ENCODE measurements at regions not wholly inside any gene's neighbourhood (a gene's known extent, or its start where the extent isn't known, plus 50 kb on each side); places are given as distances from the start of the nearest gene placed in this dataset.

DNA sequence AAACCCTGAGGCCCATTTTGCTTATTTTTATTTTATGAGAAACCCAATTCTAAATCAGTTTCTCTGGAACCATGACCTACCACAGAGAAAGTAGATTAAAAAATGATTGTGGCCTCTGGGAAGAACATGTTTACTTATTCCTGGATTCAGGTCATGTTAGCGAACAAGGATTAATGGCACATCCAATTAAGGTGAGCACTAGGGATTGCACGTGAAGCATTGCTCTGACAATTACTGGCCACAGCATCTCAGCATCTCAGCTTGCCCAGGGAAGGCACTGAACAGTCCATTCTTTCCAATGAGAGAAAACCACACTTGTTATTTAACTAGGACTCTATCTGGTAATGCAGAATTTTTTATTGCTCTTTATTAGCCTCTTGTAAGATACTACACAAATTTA, 119.8 kb downstream of the ZNF330 start:
- TF ChIP-seq, protein P1, sequence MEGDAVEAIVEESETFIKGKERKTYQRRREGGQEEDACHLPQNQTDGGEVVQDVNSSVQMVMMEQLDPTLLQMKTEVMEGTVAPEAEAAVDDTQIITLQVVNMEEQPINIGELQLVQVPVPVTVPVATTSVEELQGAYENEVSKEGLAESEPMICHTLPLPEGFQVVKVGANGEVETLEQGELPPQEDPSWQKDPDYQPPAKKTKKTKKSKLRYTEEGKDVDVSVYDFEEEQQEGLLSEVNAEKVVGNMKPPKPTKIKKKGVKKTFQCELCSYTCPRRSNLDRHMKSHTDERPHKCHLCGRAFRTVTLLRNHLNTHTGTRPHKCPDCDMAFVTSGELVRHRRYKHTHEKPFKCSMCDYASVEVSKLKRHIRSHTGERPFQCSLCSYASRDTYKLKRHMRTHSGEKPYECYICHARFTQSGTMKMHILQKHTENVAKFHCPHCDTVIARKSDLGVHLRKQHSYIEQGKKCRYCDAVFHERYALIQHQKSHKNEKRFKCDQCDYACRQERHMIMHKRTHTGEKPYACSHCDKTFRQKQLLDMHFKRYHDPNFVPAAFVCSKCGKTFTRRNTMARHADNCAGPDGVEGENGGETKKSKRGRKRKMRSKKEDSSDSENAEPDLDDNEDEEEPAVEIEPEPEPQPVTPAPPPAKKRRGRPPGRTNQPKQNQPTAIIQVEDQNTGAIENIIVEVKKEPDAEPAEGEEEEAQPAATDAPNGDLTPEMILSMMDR (IDR thresholded peaks at IDR 0.05; ENCODE audit: extremely low read depth, insufficient read depth, missing control alignments): no peak
- in situ Hi-C loops (cut with MboI; ENCODE audit: low pct_unique_long_range_greater_than_20kb, low sequenced_read_pairs, unreplicated experiment): no loop called here
- no peak for DNase-seq (ENCODE audit: low spot score)

DNA sequence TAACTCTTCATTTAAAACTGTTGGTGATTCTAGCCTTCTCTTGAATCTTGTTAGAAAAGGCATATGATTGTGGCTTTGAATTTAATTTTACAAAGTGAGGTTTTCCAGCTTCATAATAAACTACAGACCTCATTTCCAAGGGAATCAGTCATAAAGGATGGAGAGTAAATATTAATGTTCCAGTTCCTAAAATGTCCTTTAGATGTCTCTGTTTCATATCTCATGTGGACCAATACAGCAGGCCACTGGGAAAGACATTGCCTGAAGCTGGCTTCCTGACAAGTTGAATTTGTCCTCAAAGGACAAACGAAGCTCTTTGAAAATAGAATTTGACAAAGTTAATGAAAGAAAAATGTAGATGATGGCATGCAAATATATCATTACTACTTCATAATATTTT, 125.4 kb downstream of the ZNF330 start:
- DNase-seq (ENCODE audit: low spot score): peak; percentile 20
- in situ Hi-C loops (cut with MboI; ENCODE audit: low pct_unique_long_range_greater_than_20kb, low sequenced_read_pairs, unreplicated experiment): no loop called here
- TF ChIP-seq, protein P1 (IDR thresholded peaks at IDR 0.05; ENCODE audit: extremely low read depth, insufficient read depth, missing control alignments): peak; percentile 54

DNA sequence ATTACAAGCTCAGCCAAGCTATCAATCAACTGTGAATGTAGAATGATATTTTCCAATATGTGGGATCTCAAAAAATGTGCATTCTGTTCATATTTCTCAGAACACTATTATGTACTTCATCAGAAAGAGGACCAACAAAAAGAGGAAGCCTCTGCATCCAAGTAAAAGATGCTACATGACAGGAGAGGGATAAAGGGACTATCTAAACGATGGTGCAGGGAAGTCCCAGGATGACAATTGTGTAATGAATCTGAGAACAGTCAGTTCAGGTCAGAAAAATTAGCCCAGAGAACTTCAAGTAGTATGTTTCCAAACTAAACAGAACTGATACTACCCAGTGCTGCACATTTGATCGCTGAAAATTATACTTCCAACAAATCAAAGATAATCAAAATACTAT, 127.0 kb downstream of the ZNF330 start:
- no peak for DNase-seq (ENCODE audit: low spot score)
- in situ Hi-C loops (cut with MboI; ENCODE audit: low pct_unique_long_range_greater_than_20kb, low sequenced_read_pairs, unreplicated experiment): no loop called here
- TF ChIP-seq, protein P1 (IDR thresholded peaks at IDR 0.05; ENCODE audit: extremely low read depth, insufficient read depth, missing control alignments): no peak

DNA sequence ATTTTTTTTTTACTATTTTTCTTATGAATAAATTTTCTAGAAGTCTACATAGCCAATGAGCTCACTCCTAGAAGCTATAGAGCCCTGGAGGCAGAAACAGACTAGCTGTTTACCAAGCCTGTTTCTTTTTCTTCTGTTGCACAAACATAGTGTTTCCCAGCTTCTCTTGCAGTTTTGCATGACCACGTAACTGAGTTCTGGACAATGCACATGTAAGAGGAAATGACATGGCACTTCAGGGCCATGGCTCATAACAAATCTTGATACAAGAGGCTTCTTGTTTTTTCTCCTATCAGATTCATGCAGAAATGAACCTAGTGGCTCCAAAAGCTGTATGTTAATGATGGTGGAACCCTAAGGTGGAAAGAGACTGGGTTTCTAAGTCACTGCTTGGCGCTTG, 127.4 kb downstream of the ZNF330 start:
- TF ChIP-seq, protein P1 (IDR thresholded peaks at IDR 0.05; ENCODE audit: extremely low read depth, insufficient read depth, missing control alignments): no peak
- no peak for DNase-seq (ENCODE audit: low spot score)
- in situ Hi-C loops (cut with MboI; ENCODE audit: low pct_unique_long_range_greater_than_20kb, low sequenced_read_pairs, unreplicated experiment): no loop called here

DNA sequence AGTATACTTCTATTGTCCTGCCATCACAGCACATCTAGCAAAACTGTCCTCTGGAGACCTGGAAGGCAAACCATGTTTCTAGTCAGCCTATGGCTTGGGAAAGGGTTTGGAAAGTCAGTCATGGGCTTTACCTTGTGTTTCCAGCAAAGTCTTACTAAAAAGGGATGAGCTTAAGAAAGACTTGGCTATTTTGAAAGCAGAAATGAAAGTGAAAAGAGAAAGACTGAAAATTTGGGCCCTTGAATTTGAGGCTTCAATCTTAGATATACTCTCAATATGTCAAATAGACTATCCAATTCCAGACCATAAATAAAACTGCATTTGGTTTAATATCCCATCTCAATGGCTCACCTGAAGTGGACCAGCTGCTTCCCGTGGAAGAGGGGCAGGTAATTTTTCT, 127.9 kb downstream of the ZNF330 start:
- in situ Hi-C loops (cut with MboI; ENCODE audit: low pct_unique_long_range_greater_than_20kb, low sequenced_read_pairs, unreplicated experiment): no loop called here
- TF ChIP-seq, protein P1 (IDR thresholded peaks at IDR 0.05; ENCODE audit: extremely low read depth, insufficient read depth, missing control alignments): no peak
- no peak for DNase-seq (ENCODE audit: low spot score)

DNA sequence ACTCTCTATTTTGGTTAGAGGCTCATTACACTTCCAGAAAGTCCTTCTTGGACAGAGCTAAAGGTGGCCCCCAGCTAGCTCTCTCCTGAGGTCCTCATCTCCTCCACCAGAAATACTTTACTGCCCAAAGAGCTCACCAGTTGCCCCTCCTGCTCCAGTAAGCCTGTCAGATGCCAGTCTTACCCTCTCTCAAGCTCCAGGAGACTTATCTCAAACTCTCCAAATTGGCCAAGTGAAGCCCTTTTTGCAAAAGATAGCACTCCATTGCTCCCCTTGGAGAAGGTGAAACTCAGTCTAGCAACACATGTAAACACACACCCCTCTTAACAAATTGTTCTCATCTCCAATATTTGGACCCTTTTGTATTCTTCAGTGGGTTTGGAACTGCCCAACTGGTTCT, 128.5 kb downstream of the ZNF330 start:
- in situ Hi-C loops (cut with MboI; ENCODE audit: low pct_unique_long_range_greater_than_20kb, low sequenced_read_pairs, unreplicated experiment): no loop called here
- DNase-seq (ENCODE audit: low spot score): no peak
- TF ChIP-seq, protein P1 (IDR thresholded peaks at IDR 0.05; ENCODE audit: extremely low read depth, insufficient read depth, missing control alignments): no peak

Measured in GM13977 (cell line).